ENCODE measurements at regions not wholly inside any gene's neighbourhood (a gene's known extent, or its start where the extent isn't known, plus 50 kb on each side); places are given as distances from the start of the nearest gene placed in this dataset.

DNA sequence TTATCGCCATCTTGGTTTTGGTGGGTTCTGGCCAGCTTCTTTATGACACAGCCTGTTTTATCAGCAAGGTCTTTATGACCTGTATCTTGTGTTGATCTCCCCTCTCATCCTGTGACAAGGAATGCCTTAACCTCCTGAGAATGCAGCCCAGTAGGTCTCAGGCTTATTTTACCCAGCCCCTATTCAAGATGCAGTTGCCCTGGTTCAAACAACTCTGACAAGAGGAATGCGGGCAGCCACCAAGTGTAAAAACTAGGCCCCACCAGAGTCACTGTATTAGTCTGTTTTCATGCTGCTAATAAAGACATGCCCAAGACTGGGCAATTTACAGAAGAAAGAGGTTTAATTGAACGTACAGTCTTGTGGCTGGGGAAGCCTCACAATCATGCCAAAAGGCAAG, 671.3 kb downstream of the SORCS1 start:
- Histone ChIP-seq H3K27me3 (no peaks in the 10 kb centered on the region), H3K4me3 (no peak overlapping the region), H3K27ac (no peak overlapping the region), H3K36me3 (no peaks in the 10 kb centered on the region), H3K4me1 (ENCODE audit: low read depth) (no peaks in the 10 kb centered on the region), H3K9me3 (ENCODE audit: low read depth) (no peaks in the 10 kb centered on the region)
- TF ChIP-seq CTCF (IDR thresholded peaks at IDR 0.05; ENCODE audit: low read depth, low read length), result no peak
- no peak for DNase-seq (ENCODE audit: low read depth in 1 of 2, low spot score in 1 of 2)

GRCh38 chr10:106487726-106488125, 676.8 kb downstream of the SORCS1 start:
- H3K9me3 ChIP-seq (ENCODE audit: low read depth), result no peaks in the 10 kb centered on the region
- TF ChIP-seq CTCF (IDR thresholded peaks at IDR 0.05; ENCODE audit: low read depth, low read length), result no peak
- H3K27me3 ChIP-seq, result no peaks in the 10 kb centered on the region
- no peak overlapping the region for H3K4me3 ChIP-seq
- no peak for DNase-seq (ENCODE audit: low read depth in 1 of 2, low spot score in 1 of 2)
- no peaks in the 10 kb centered on the region for H3K36me3 ChIP-seq
- no peak overlapping the region for H3K27ac ChIP-seq
- no peaks in the 10 kb centered on the region for H3K4me1 ChIP-seq (ENCODE audit: low read depth)

DNA sequence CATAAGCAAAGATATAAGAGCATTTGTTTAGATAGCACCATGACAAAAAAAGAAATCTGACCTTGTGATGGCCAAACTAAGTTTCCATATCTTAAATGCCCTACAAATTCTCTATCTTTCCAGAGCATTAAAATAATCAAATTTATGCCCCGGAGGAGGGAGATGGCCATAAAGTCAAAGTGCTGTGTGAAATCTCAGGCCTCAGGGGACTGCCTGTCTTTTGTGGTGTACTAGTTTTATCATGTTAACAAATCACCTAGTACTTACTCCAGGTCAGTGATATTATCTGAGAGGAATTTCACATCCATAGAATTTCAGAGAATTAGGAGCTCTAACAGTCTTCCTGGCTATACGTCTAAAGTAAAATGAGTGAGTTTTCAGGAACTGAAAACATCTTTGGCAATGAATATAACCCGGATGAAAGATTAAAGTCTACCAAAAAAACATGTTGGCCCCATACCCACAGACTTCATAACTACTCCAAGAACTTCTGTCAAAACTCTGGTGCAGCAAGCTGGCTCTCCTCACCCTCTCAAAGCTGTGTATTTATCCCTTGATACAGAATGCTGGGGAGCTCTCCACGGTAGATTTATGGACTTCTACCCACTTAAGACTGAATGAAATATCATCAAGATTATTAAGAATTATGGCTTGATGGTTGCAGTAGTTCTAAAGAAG, 682.8 kb downstream of the SORCS1 start:
- Histone ChIP-seq H3K4me3 (no peak overlapping the region), H3K27ac (no peak overlapping the region), H3K27me3 (no peaks in the 10 kb centered on the region), H3K4me1 (ENCODE audit: low read depth) (no peaks in the 10 kb centered on the region), H3K9me3 (ENCODE audit: low read depth) (no peaks in the 10 kb centered on the region), H3K36me3 (no peaks in the 10 kb centered on the region)
- no peak for DNase-seq (ENCODE audit: low read depth in 1 of 2, low spot score in 1 of 2)
- no peak for TF ChIP-seq CTCF (IDR thresholded peaks at IDR 0.05; ENCODE audit: low read depth, low read length)

DNA sequence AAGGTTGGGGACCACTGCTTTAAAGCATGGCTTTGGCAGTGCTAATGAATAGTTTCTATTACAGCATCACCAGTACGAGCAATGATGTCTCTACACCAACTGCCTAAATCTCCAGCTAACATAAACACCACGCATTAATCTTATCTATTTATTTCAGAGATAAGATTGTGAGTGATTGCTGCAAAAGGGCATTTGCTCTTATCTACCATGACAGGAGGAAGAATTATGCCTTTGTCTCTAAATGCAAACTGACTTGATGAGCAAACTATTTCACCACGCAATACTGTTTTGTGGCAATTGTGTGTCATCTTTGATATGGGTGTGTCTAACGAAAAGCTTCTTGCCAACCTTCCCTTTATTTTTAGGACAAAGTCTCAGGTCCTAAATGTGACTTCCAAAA, 684.9 kb downstream of the SORCS1 start:
- no peak for TF ChIP-seq CTCF (IDR thresholded peaks at IDR 0.05; ENCODE audit: low read depth, low read length)
- Histone ChIP-seq H3K27me3 (no peaks in the 10 kb centered on the region), H3K27ac (no peak overlapping the region), H3K36me3 (no peaks in the 10 kb centered on the region), H3K9me3 (ENCODE audit: low read depth) (no peaks in the 10 kb centered on the region), H3K4me1 (ENCODE audit: low read depth) (no peaks in the 10 kb centered on the region), H3K4me3 (no peak overlapping the region)
- DNase-seq (ENCODE audit: low read depth in 1 of 2, low spot score in 1 of 2), result peak in 1 of 2 donors; percentile 18

GRCh38 chr10:106474876-106475275, 689.6 kb downstream of the SORCS1 start:
- H3K4me1 ChIP-seq (ENCODE audit: low read depth), result no peaks in the 10 kb centered on the region
- H3K36me3 ChIP-seq, result no peaks in the 10 kb centered on the region
- no peak for DNase-seq (ENCODE audit: low read depth in 1 of 2, low spot score in 1 of 2)
- H3K27ac ChIP-seq, result no peak overlapping the region
- H3K27me3 ChIP-seq, result no peaks in the 10 kb centered on the region
- no peak for TF ChIP-seq CTCF (IDR thresholded peaks at IDR 0.05; ENCODE audit: low read depth, low read length)
- no peaks in the 10 kb centered on the region for H3K9me3 ChIP-seq (ENCODE audit: low read depth)
- no peak overlapping the region for H3K4me3 ChIP-seq
